ENCODE measurements at regions not wholly inside any gene's neighbourhood (a gene's known extent, or its start where the extent isn't known, plus 50 kb on each side); places are given as distances from the start of the nearest gene placed in this dataset.
"Not testable (repeated sequence)": the region's sequence is repeated elsewhere in the genome, so short reads cannot be mapped to it uniquely, and the experiment has no call there.

- no peak for DNase-seq
These were observed 663.7 kb upstream of the LRATD1 start for GRCh38 chr2:13968811-13969210.

- no peak for DNase-seq
These were observed 646.3 kb upstream of the LRATD1 start for GRCh38 chr2:13986119-13986720.

- DNase-seq = no peak
These were observed 636.0 kb upstream of the LRATD1 start for GRCh38 chr2:13996527-13996926.

GRCh38 chr2:14011190-14011589, 621.3 kb upstream of the LRATD1 start:
- DNase-seq = no peak

GRCh38 chr2:14015113-14015630, 617.3 kb upstream of the LRATD1 start:
- DNase-seq = no peak

- no peak for DNase-seq
These were observed 616.1 kb upstream of the LRATD1 start for GRCh38 chr2:14016289-14016955.

GRCh38 chr2:14018620-14019019, 613.9 kb upstream of the LRATD1 start:
- DNase-seq = no peak

GRCh38 chr2:14023558-14023957, 609.0 kb upstream of the LRATD1 start:
- DNase-seq = no peak

GRCh38 chr2:14039134-14039533, 593.4 kb upstream of the LRATD1 start:
- no peak for DNase-seq

- no peak for DNase-seq
These were observed 585.0 kb upstream of the LRATD1 start for GRCh38 chr2:14047491-14047890.

- DNase-seq = no peak
These were observed 581.1 kb upstream of the LRATD1 start for GRCh38 chr2:14051401-14051800.

GRCh38 chr2:14053105-14053504, 579.4 kb upstream of the LRATD1 start:
- no peak for DNase-seq

- DNase-seq = no peak
These were observed 568.2 kb upstream of the LRATD1 start for GRCh38 chr2:14064346-14064745.

- no peak for DNase-seq
These were observed 560.2 kb upstream of the LRATD1 start for GRCh38 chr2:14072338-14072737.

GRCh38 chr2:14074691-14075090, 557.8 kb upstream of the LRATD1 start:
- no peak for DNase-seq

GRCh38 chr2:14079576-14079975, 552.9 kb upstream of the LRATD1 start:
- DNase-seq = no peak

GRCh38 chr2:14081521-14081920, 551.0 kb upstream of the LRATD1 start:
- DNase-seq = no peak

GRCh38 chr2:14082640-14083039, 549.9 kb upstream of the LRATD1 start:
- DNase-seq = no peak

- DNase-seq = no peak
These were observed 537.9 kb upstream of the LRATD1 start for GRCh38 chr2:14094592-14094991.

GRCh38 chr2:14099101-14099500, 533.4 kb upstream of the LRATD1 start:
- not testable (repeated sequence) for DNase-seq

GRCh38 chr2:14114275-14114674, 518.2 kb upstream of the LRATD1 start:
- no peak for DNase-seq

GRCh38 chr2:14120376-14120775, 512.1 kb upstream of the LRATD1 start:
- no peak for DNase-seq

GRCh38 chr2:14123436-14124103, 508.9 kb upstream of the LRATD1 start:
- DNase-seq = no peak

GRCh38 chr2:14125624-14126293, 506.8 kb upstream of the LRATD1 start:
- DNase-seq = no peak

All from DMS 273 treated with DMSO at 0.1 percent for 48 hours (cell line).